Uterus (tissue), 3 donors: ENCODE measurements at regions not wholly inside any gene's neighbourhood (a gene's known extent, or its start where the extent isn't known, plus 50 kb on each side); places are given as distances from the start of the nearest gene placed in this dataset.

Experiments used
- DNase-seq, 2 donors: peaks; one replicate each; pipeline ENCODE4 v3.0.0-alpha.2; 2019 to 2020
- H3K27ac ChIP-seq, 2 donors: fragments of 200-600 bp; sonication (generic); 1 replicate in 1 of 2; 2 replicates in 1 of 2; pipeline ENCODE4 v1.5.1; 2016 to 2018
- H3K27me3 ChIP-seq, 2 donors: fragments of 200-600 bp; sonication (generic); one replicate each; pipeline ENCODE4 v1.5.1; 2018 to 2019; ENCODE audit warnings: control low read depth in 1 of 2
- H3K36me3 ChIP-seq, 2 donors: fragments of 200-600 bp; sonication (generic); one replicate each; pipeline ENCODE4 v1.5.1; 2019; ENCODE audit warnings: control low read depth in 1 of 2
- H3K4me1 ChIP-seq, 2 donors: fragments of 200-600 bp; sonication (generic); one replicate each; pipeline ENCODE4 v1.5.1; 2018 to 2019; ENCODE audit warnings: control low read depth in 1 of 2
- H3K4me3 ChIP-seq, 2 donors: fragments of 200-600 bp; sonication (generic); 1 replicate in 1 of 2; 2 replicates in 1 of 2; pipeline ENCODE4 v1.5.1; 2018 to 2019; ENCODE audit warnings: mild to moderate bottlenecking in 1 of 2
- H3K9me3 ChIP-seq, 2 donors: fragments of 200-600 bp; sonication (generic); one replicate each; pipeline ENCODE4 v1.5.1; 2019; ENCODE audit warnings: control low read depth in 1 of 2
- CTCF ChIP-seq, 4 experiments: fragments of 200-600 bp in 2 of 4; fragments of 450-650 bp in 2 of 4; sonication (generic) in 2 of 4; IDR thresholded peaks; one replicate each; pipeline ENCODE4 v1.5.1; 2016 to 2019; ENCODE audit warnings: antibody characterized with exemption in 4 of 4, mild to moderate bottlenecking in 2 of 4, moderate library complexity in 1 of 4
- POLR2A ChIP-seq, 2 donors: fragments of 450-650 bp; IDR thresholded peaks; one replicate each; pipeline ENCODE4 v1.6.1; 2016; ENCODE audit warnings: antibody characterized with exemption in 2 of 2, mild to moderate bottlenecking in 1 of 2, moderate library complexity in 1 of 2
- intact Hi-C: fragments of 100-400 bp; cut with DNase I; formaldehyde crosslinking; loops from one replicate; pipeline ENCODE4 v1.15.1; 2023; ENCODE audit warnings: low total_unique reads
- donor health status: DM: yes; HTN: yes; CAD: no.

- Histone ChIP-seq H3K36me3 (no peaks in the 10 kb centered on the region), H3K9me3 (no peaks in the 10 kb centered on the region), H3K27me3 (no peaks in the 10 kb centered on the region), H3K27ac (no peak overlapping the region), H3K4me1 (no peaks in the 10 kb centered on the region), H3K4me3 (no peak overlapping the region)
- intact Hi-C loops, result no loop called here
- TF ChIP-seq POLR2A (IDR thresholded peaks at IDR 0.05) (no peak), CTCF (IDR thresholded peaks at IDR 0.05) (no peak)
- no peak for DNase-seq
These were observed 1133.5 kb upstream of the MAP3K7 start for GRCh38 chr6:91720324-91720723.

- H3K27me3 ChIP-seq, result no peaks in the 10 kb centered on the region
- DNase-seq, result no peak
- intact Hi-C loops, result no loop called here
- H3K36me3 ChIP-seq, result no peaks in the 10 kb centered on the region
- H3K27ac ChIP-seq, result no peak overlapping the region
- H3K4me1 ChIP-seq, result no peaks in the 10 kb centered on the region
- H3K9me3 ChIP-seq, result no peaks in the 10 kb centered on the region
- TF ChIP-seq CTCF (IDR thresholded peaks at IDR 0.05) (no peak), POLR2A (IDR thresholded peaks at IDR 0.05) (no peak)
- no peak overlapping the region for H3K4me3 ChIP-seq
These were observed 1132.5 kb upstream of the MAP3K7 start for GRCh38 chr6:91719414-91719813.

- Histone ChIP-seq H3K9me3 (no peaks in the 10 kb centered on the region), H3K4me1 (no peaks in the 10 kb centered on the region), H3K36me3 (no peaks in the 10 kb centered on the region), H3K27me3 (no peaks in the 10 kb centered on the region), H3K4me3 (no peak overlapping the region), H3K27ac (no peak overlapping the region)
- intact Hi-C loops, result no loop called here
- TF ChIP-seq POLR2A (IDR thresholded peaks at IDR 0.05), result no peak
- TF ChIP-seq CTCF (IDR thresholded peaks at IDR 0.05), result no peak
- no peak for DNase-seq
These were observed 1131.3 kb upstream of the MAP3K7 start for GRCh38 chr6:91718198-91718597.

- intact Hi-C loops, result no loop called here
- no peaks in the 10 kb centered on the region for H3K9me3 ChIP-seq
- no peaks in the 10 kb centered on the region for H3K4me1 ChIP-seq
- no peak overlapping the region for H3K27ac ChIP-seq
- no peak overlapping the region for H3K4me3 ChIP-seq
- TF ChIP-seq POLR2A (IDR thresholded peaks at IDR 0.05) (no peak), CTCF (IDR thresholded peaks at IDR 0.05) (no peak)
- no peak for DNase-seq
- no peaks in the 10 kb centered on the region for H3K27me3 ChIP-seq
- H3K36me3 ChIP-seq, result no peaks in the 10 kb centered on the region
These were observed 1130.2 kb upstream of the MAP3K7 start for GRCh38 chr6:91717094-91717493.

GRCh38 chr6:91716361-91716760 lies 1129.5 kb upstream of the MAP3K7 start:
- H3K4me1 ChIP-seq, result no peaks in the 10 kb centered on the region
- TF ChIP-seq CTCF (IDR thresholded peaks at IDR 0.05) (no peak), POLR2A (IDR thresholded peaks at IDR 0.05) (no peak)
- H3K4me3 ChIP-seq, result no peak overlapping the region
- no peaks in the 10 kb centered on the region for H3K36me3 ChIP-seq
- intact Hi-C loops, result no loop called here
- H3K9me3 ChIP-seq, result no peaks in the 10 kb centered on the region
- DNase-seq, result no peak
- no peaks in the 10 kb centered on the region for H3K27me3 ChIP-seq
- no peak overlapping the region for H3K27ac ChIP-seq
